ENCODE measurements at regions not wholly inside any gene's neighbourhood (a gene's known extent, or its start where the extent isn't known, plus 50 kb on each side); places are given as distances from the start of the nearest gene placed in this dataset.

- no peak overlapping the region for H2AFZ ChIP-seq (ENCODE audit: low read length)
- CTCF ChIA-PET (ENCODE audit: low intra/inter-chr PET ratio, low total read pairs), result no interaction called here
- ATAC-seq, result no peak
- in situ Hi-C loops (cut with HindIII; ENCODE audit: extremely low pct_ligation_motif_present, low pct_unique_long_range_greater_than_20kb) (no loop called here), intact Hi-C loops (cut with micrococcal nuclease; ENCODE audit: unreplicated experiment) (no loop called here)
- no peaks in the 10 kb centered on the region for H3K4me1 ChIP-seq (ENCODE audit: insufficient read depth, low read length)
- H3K9ac ChIP-seq (ENCODE audit: insufficient read depth, low read depth, low read length), result no peak overlapping the region
- no peaks in the 10 kb centered on the region for H4K20me1 ChIP-seq (ENCODE audit: insufficient read depth, low read length)
- no peaks in the 10 kb centered on the region for H3K36me3 ChIP-seq (replicated peaks in 1 of 2; ENCODE audit: control insufficient read depth in 1 of 2, insufficient read depth in 2 of 2, low read length in 2 of 2)
- H3K4me2 ChIP-seq (ENCODE audit: low read depth, low read length), result no peak overlapping the region
- 0% methylated on average over 2 of the region's 2 CpGs for WGBS (ENCODE audit: low lambda C conversion rate)
- no peak for FAIRE-seq
- no peaks in the 10 kb centered on the region for H3K27me3 ChIP-seq (ENCODE audit: control insufficient read depth in 1 of 2, insufficient read depth in 2 of 2, low read length in 2 of 2)
- no peak for DNase-seq (ENCODE audit: low spot score)
- no TSS peak for BruUV-seq (replicated peaks)
- POLR2A ChIA-PET, result no interaction called here
- H3K4me3 ChIP-seq (replicated peaks in 1 of 3; ENCODE audit: insufficient read depth in 1 of 3, low read depth in 2 of 3, low read length in 3 of 3), result no peak overlapping the region
- no peak overlapping the region for H3K27ac ChIP-seq (ENCODE audit: extremely low read length, insufficient read depth, low read length)
- TF ChIP-seq TSC22D2 (CRISPR knock-in tag; IDR thresholded peaks at IDR 0.05; ENCODE audit: borderline replicate concordance), result no peak
- no peak for TF ChIP-seq TRIM24 (CRISPR knock-in tag; IDR thresholded peaks at IDR 0.05)
- no peak for TF ChIP-seq RBM39 (IDR thresholded peaks at IDR 0.05; ENCODE audit: low read depth, low read length, poor library complexity, severe bottlenecking)
- no peak for TF ChIP-seq ZFP90 (CRISPR knock-in tag; IDR thresholded peaks at IDR 0.05; ENCODE audit: borderline replicate concordance)
- TF ChIP-seq ZNF746 (CRISPR knock-in tag; IDR thresholded peaks at IDR 0.05), result no peak
- TF ChIP-seq ZNF484 (CRISPR knock-in tag; IDR thresholded peaks at IDR 0.05; ENCODE audit: borderline replicate concordance, low read depth), result no peak
- no peak for TF ChIP-seq RBM22 (optimal IDR thresholded peaks at IDR 0.05; ENCODE audit: low read length)
- no peak for TF ChIP-seq MAFK (conservative IDR thresholded peaks at IDR 0.05 in 1 of 2, IDR thresholded peaks at IDR 0.05 in 1 of 2; ENCODE audit: low read length in 2 of 2)
- TF ChIP-seq ZNF605 (CRISPR knock-in tag; IDR thresholded peaks at IDR 0.05), result no peak
- no peak for TF ChIP-seq ZNF280D (CRISPR knock-in tag; IDR thresholded peaks at IDR 0.05)
- TF ChIP-seq MYC (CRISPR knock-in tag; IDR thresholded peaks at IDR 0.05; ENCODE audit: borderline replicate concordance), result no peak
- no peaks in the 10 kb centered on the region for H3K79me2 ChIP-seq (ENCODE audit: insufficient read depth, low read length)
- H3K9me3 ChIP-seq (ENCODE audit: low read length), result no peaks in the 10 kb centered on the region
Measured at GRCh38 chrX:45986971-45987370, 558.2 kb downstream of the ZNF674 start.
